ENCODE measurements at regions not wholly inside any gene's neighbourhood (a gene's known extent, or its start where the extent isn't known, plus 50 kb on each side); places are given as distances from the start of the nearest gene placed in this dataset.

DNA sequence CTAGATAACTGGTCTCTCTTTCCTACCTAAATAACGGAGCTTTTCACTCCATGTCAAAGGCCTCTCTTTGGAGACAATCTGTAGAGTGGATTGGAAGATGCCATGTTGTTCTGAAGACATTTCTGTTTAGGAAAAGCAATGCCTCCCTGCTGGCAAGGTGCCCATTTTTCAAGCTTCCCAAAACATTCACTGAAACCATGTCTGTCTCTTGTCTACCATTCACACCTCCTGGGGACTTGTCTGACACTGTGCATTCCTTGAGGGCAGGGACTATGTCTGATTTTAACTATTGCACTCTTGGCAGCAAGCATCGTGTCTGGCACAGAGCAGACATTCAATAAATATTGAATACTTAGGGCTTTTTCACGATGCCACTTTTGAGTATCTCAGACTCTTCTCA lies 528.9 kb upstream of the NRP1 start:
- no peak for TF ChIP-seq CTCF (IDR thresholded peaks at IDR 0.05; ENCODE audit: low read depth, low read length, missing control alignments)
- DNase-seq (ENCODE audit: low read depth): no peak
- H3K4me3 ChIP-seq (ENCODE audit: low read depth, low read length): no peak overlapping the region
- in situ Hi-C loops (cut with HindIII; ENCODE audit: low sequenced_read_pairs): no loop called here

DNA sequence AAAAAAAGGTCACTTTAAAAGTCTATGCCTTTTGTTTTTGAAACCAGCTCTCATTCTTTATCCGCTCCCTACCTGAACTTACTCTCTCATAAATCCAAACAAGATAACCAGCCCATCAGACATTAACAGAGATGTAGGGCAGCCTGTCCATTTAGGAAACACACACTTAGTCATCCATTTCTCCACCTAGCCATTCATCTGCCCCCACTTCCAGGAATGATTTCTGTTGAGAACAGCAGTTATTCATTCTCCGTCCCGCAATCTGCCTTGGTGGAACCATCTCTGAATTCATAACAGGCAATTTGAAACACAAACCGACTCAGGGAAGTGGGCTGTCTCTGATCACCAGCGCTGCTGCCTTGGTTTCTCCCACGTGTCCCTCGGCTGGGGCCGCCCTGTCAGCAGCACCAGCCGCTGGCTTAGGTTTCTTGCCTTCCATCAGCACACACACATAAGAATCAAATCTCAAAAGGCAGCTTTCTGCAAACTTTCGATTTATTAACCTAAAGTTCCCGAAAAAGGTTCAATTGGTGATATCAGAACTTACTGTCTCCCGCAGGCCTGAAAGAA lies 528.2 kb upstream of the NRP1 start:
- no peak for DNase-seq (ENCODE audit: low read depth)
- TF ChIP-seq CTCF (IDR thresholded peaks at IDR 0.05; ENCODE audit: low read depth, low read length, missing control alignments): no peak
- in situ Hi-C loops (cut with HindIII; ENCODE audit: low sequenced_read_pairs): no loop called here
- H3K4me3 ChIP-seq (ENCODE audit: low read depth, low read length): no peak overlapping the region

GRCh38 chr10:33861833-33862232 lies 527.4 kb upstream of the NRP1 start:
- no peak for TF ChIP-seq CTCF (IDR thresholded peaks at IDR 0.05; ENCODE audit: low read depth, low read length, missing control alignments)
- DNase-seq (ENCODE audit: low read depth): no peak
- in situ Hi-C loops (cut with HindIII; ENCODE audit: low sequenced_read_pairs): no loop called here
- H3K4me3 ChIP-seq (ENCODE audit: low read depth, low read length): no peak overlapping the region

DNA sequence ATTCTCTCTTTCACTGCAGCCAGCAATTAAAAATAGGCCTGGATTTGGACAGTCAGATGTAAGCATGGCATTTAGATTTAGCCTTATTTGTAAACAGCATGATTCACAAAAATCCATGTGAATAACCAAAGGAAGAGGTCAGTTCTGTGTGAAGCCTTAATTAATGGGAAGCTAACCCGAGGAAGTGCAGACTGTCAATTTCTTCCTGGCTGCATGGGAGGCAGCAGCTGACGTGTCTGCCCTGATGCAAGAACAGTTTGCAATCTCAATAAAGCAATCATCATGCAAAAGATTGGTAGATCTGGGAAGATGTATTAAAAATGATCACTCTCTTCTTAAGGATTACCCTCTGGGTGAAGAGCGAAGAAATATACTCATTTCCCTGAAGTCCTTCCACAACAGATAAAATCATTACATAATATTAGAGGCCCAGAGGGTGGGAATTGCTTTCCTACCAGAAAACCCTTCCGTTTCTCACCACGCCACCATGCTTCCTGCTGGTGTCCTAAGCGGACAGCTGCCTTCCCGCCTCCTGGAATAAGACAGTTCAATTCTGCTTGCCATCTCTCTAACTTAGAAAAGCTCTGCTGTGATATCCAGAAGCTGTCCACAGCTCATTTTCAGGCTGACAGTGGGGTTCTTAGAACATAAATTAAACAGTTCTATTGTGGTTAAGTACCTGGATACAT lies 526.7 kb upstream of the NRP1 start:
- in situ Hi-C loops (cut with HindIII; ENCODE audit: low sequenced_read_pairs): no loop called here
- no peak for TF ChIP-seq CTCF (IDR thresholded peaks at IDR 0.05; ENCODE audit: low read depth, low read length, missing control alignments)
- DNase-seq (ENCODE audit: low read depth): no peak
- H3K4me3 ChIP-seq (ENCODE audit: low read depth, low read length): no peak overlapping the region

GRCh38 chr10:33860552-33860951 lies 526.1 kb upstream of the NRP1 start:
- TF ChIP-seq CTCF (IDR thresholded peaks at IDR 0.05; ENCODE audit: low read depth, low read length, missing control alignments): no peak
- in situ Hi-C loops (cut with HindIII; ENCODE audit: low sequenced_read_pairs): no loop called here
- no peak for DNase-seq (ENCODE audit: low read depth)
- H3K4me3 ChIP-seq (ENCODE audit: low read depth, low read length): no peak overlapping the region

DNA sequence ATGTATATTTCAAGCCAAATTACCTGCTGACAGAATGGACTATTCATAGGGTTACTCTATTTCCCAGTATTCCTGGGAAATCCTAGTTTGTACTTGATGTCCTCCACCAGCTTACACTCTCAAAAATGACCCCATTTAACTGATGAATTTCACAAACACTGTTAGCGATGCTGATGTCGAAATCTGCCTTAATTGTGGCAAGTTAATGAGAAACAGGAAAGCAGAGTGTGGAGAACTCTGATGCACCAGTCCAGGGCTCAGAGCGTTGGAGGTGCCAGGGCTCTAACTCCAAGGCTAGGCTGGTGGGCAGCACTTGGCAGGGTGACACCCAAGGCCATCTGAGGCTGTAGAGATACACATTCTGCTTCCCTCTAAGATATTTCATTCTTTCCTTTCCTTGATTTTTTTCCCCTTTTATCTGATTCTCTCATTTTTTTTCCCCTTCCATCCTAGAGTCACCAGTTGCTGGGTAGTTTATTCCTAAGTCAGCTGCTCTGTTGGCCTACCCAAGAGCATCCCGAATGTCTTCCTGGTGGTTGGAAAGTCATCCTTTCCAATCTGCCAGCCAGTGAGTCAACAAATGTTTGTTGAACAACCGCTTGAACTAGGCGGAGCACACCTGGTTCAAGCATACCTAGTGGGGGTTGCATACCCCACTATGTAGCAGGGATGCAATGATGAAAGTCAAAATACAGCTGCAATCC lies 525.0 kb upstream of the NRP1 start:
- in situ Hi-C loops (cut with HindIII; ENCODE audit: low sequenced_read_pairs): no loop called here
- no peak overlapping the region for H3K4me3 ChIP-seq (ENCODE audit: low read depth, low read length)
- no peak for DNase-seq (ENCODE audit: low read depth)
- TF ChIP-seq CTCF (IDR thresholded peaks at IDR 0.05; ENCODE audit: low read depth, low read length, missing control alignments): no peak

Measured in astrocyte of the cerebellum (primary cell).